ENCODE measurements at regions not wholly inside any gene's neighbourhood (a gene's known extent, or its start where the extent isn't known, plus 50 kb on each side); places are given as distances from the start of the nearest gene placed in this dataset.
"Not testable (repeated sequence)": the region's sequence is repeated elsewhere in the genome, so short reads cannot be mapped to it uniquely, and the experiment has no call there.

- not testable (repeated sequence) for TF ChIP-seq CTCF, POLR2A (IDR thresholded peaks at IDR 0.05)
Observed at GRCh38 chr16:29217104-29217751, 189.3 kb downstream of the NPIPB11 start.

Measured in esophagus squamous epithelium (tissue), 4 donors.